CD4-positive, alpha-beta memory T cell (primary cell): ENCODE measurements at regions not wholly inside any gene's neighbourhood (a gene's known extent, or its start where the extent isn't known, plus 50 kb on each side); places are given as distances from the start of the nearest gene placed in this dataset.

Experiments used
- CTCF ChIA-PET: fragments of 350-600 bp; sonication (Branson Sonifier 250); formaldehyde crosslinking; loops from one replicate; lab custom pipeline; 2021; ENCODE audit warnings: inconsistent platforms; ENCODE audit not compliant: partially characterized antibody; lab: Charles Lee
- POLR2A ChIA-PET: fragments of 350-600 bp; sonication (Branson Sonifier 250); formaldehyde crosslinking; loops from one replicate; lab custom pipeline; 2021; ENCODE audit not compliant: partially characterized antibody; lab: Charles Lee
- DNase-seq, 5 donors: peaks; one replicate each; pipeline versions ENCODE4 v3.0.0 to v3.0.0-alpha.2; 2020 to 2022; ENCODE audit warnings: mixed read lengths in 1 of 5
- H3K27ac ChIP-seq: one replicate; pipeline ENCODE4 v1.7.0; 2013; ENCODE audit warnings: low read depth, low read length
- H3K27me3 ChIP-seq: 2 replicates; pipeline ENCODE4 v1.7.0; 2013; ENCODE audit warnings: mild to moderate bottlenecking, low read length, moderate library complexity; ENCODE audit not compliant: insufficient read depth
- H3K36me3 ChIP-seq: 2 replicates; pipeline ENCODE4 v1.7.0; 2013; ENCODE audit warnings: mild to moderate bottlenecking, low read length, moderate library complexity; ENCODE audit not compliant: insufficient read depth
- H3K4me1 ChIP-seq: 2 replicates; pipeline ENCODE4 v1.7.0; 2013; ENCODE audit warnings: mild to moderate bottlenecking, low read length, moderate library complexity; ENCODE audit not compliant: insufficient read depth
- H3K4me3 ChIP-seq, 2 donors: one replicate each; pipeline ENCODE4 v1.7.0; 2013; ENCODE audit warnings: low read length in 2 of 2, mild to moderate bottlenecking in 1 of 2
- H3K9me3 ChIP-seq, 2 donors: one replicate each; pipeline ENCODE4 v1.7.0; 2013; ENCODE audit warnings: low read length in 2 of 2, control low read depth in 1 of 2; ENCODE audit not compliant: control insufficient read depth in 1 of 2
- H3K27ac Mint-ChIP-seq, 7 donors: one replicate each; pipeline ENCODE4 v1.8.0; 2020 to 2021; ENCODE audit warnings: mixed read lengths in 7 of 7, mild to moderate bottlenecking in 6 of 7, inconsistent platforms in 3 of 7, moderate library complexity in 3 of 7
- H3K27me3 Mint-ChIP-seq, 2 donors: one replicate each; pipeline ENCODE4 v1.8.0; 2020 to 2021; ENCODE audit warnings: mixed read lengths in 2 of 2
- H3K36me3 Mint-ChIP-seq, 2 donors: one replicate each; pipeline ENCODE4 v1.8.0; 2020 to 2021; ENCODE audit warnings: mixed read lengths in 2 of 2, inconsistent platforms in 1 of 2, mild to moderate bottlenecking in 1 of 2
- H3K4me1 Mint-ChIP-seq, 4 donors: one replicate each; pipeline ENCODE4 v1.8.0; 2020 to 2021; ENCODE audit warnings: mixed read lengths in 4 of 4, mild to moderate bottlenecking in 1 of 4
- H3K4me3 Mint-ChIP-seq, 8 donors: one replicate each; pipeline ENCODE4 v1.8.0; 2020 to 2021; ENCODE audit warnings: mixed read lengths in 8 of 8, mild to moderate bottlenecking in 7 of 8, moderate library complexity in 6 of 8, inconsistent platforms in 3 of 8
- H3K9me3 Mint-ChIP-seq, 8 donors: one replicate each; pipeline ENCODE4 v1.8.0; 2020 to 2021; ENCODE audit warnings: mixed read lengths in 8 of 8, mild to moderate bottlenecking in 5 of 8, inconsistent platforms in 3 of 8, moderate library complexity in 1 of 8
- intact Hi-C: fragments of 100-400 bp; cut with micrococcal nuclease; formaldehyde crosslinking; loops from one replicate; pipeline ENCODE4 v1.15.1; 2023

- intact Hi-C loops = no loop called here
- CTCF ChIA-PET = no interaction called here
- Histone ChIP-seq H3K27ac (no peak overlapping the region), H3K4me3 (no peak overlapping the region), H3K4me1 (no peaks in the 10 kb centered on the region), H3K36me3 (no peaks in the 10 kb centered on the region), H3K27me3 (no peaks in the 10 kb centered on the region), H3K9me3 (no peaks in the 10 kb centered on the region)
- no peak for DNase-seq
- H3K4me3 Mint-ChIP-seq = no peak overlapping the region
- no peaks in the 10 kb centered on the region for H3K36me3 Mint-ChIP-seq
- POLR2A ChIA-PET = no interaction called here
- H3K4me1 Mint-ChIP-seq = no peaks in the 10 kb centered on the region
- no peaks in the 10 kb centered on the region for H3K27me3 Mint-ChIP-seq
- no peak overlapping the region for H3K27ac Mint-ChIP-seq
- peaks cover 0 to 17% (median 4%) of the 10 kb centered on the region in 8 donors for H3K9me3 Mint-ChIP-seq
Measured at GRCh38 chr4:14659286-14659685, 343.0 kb upstream of the CPEB2 start.

GRCh38 chr4:14667624-14668151, 334.6 kb upstream of the CPEB2 start:
- Mint-ChIP-seq H3K27me3 (peaks cover 0 to 4% of the 10 kb centered on the region in 2 donors), H3K4me1 (no peaks in the 10 kb centered on the region), H3K27ac (no peak overlapping the region), H3K4me3 (peak overlapping the region in 1 of 8 donors; percentile 13), H3K36me3 (no peaks in the 10 kb centered on the region), H3K9me3 (peaks cover 0 to 11% (median 6%) of the 10 kb centered on the region in 8 donors)
- CTCF ChIA-PET = no interaction called here
- H3K27ac ChIP-seq = no peak overlapping the region
- no peak overlapping the region for H3K4me3 ChIP-seq
- POLR2A ChIA-PET = no interaction called here
- intact Hi-C loops = no loop called here
- no peak for DNase-seq
- H3K36me3 ChIP-seq = no peaks in the 10 kb centered on the region
- no peaks in the 10 kb centered on the region for H3K4me1 ChIP-seq
- no peaks in the 10 kb centered on the region for H3K9me3 ChIP-seq
- H3K27me3 ChIP-seq = no peaks in the 10 kb centered on the region

GRCh38 chr4:14668296-14668695, 334.0 kb upstream of the CPEB2 start:
- Mint-ChIP-seq H3K4me3 (no peak overlapping the region), H3K9me3 (peaks cover 0 to 11% (median 6%) of the 10 kb centered on the region in 8 donors), H3K27ac (no peak overlapping the region), H3K27me3 (peaks cover 0 to 4% of the 10 kb centered on the region in 2 donors), H3K4me1 (no peaks in the 10 kb centered on the region), H3K36me3 (no peaks in the 10 kb centered on the region)
- Histone ChIP-seq H3K4me1 (no peaks in the 10 kb centered on the region), H3K27ac (no peak overlapping the region), H3K9me3 (no peaks in the 10 kb centered on the region), H3K27me3 (no peaks in the 10 kb centered on the region), H3K4me3 (no peak overlapping the region), H3K36me3 (no peaks in the 10 kb centered on the region)
- ChIA-PET CTCF (no interaction called here), POLR2A (no interaction called here)
- no peak for DNase-seq
- intact Hi-C loops = no loop called here

GRCh38 chr4:14669371-14669770, 332.9 kb upstream of the CPEB2 start:
- Histone ChIP-seq H3K4me3 (no peak overlapping the region), H3K36me3 (no peaks in the 10 kb centered on the region), H3K9me3 (no peaks in the 10 kb centered on the region), H3K27me3 (no peaks in the 10 kb centered on the region), H3K4me1 (no peaks in the 10 kb centered on the region), H3K27ac (no peak overlapping the region)
- Mint-ChIP-seq H3K27ac (no peak overlapping the region), H3K36me3 (no peaks in the 10 kb centered on the region), H3K4me1 (no peaks in the 10 kb centered on the region), H3K27me3 (peaks cover 0 to 4% of the 10 kb centered on the region in 2 donors), H3K9me3 (peaks cover 0 to 11% (median 6%) of the 10 kb centered on the region in 8 donors), H3K4me3 (no peak overlapping the region)
- CTCF ChIA-PET = no interaction called here
- POLR2A ChIA-PET = no interaction called here
- DNase-seq = no peak
- intact Hi-C loops = no loop called here

GRCh38 chr4:14671146-14671545, 331.1 kb upstream of the CPEB2 start:
- no peak overlapping the region for H3K27ac ChIP-seq
- ChIA-PET CTCF (interaction anchor here (1.4 kb wide), 1 partner anchor 32 kb away, joined by 3 read pairs; no protein-coding TSS in a partner anchor), POLR2A (no interaction called here)
- no peaks in the 10 kb centered on the region for H3K9me3 ChIP-seq
- H3K27me3 Mint-ChIP-seq = peaks cover 1 to 4% of the 10 kb centered on the region in 2 donors
- H3K36me3 Mint-ChIP-seq = no peaks in the 10 kb centered on the region
- H3K27me3 ChIP-seq = no peaks in the 10 kb centered on the region
- H3K36me3 ChIP-seq = no peaks in the 10 kb centered on the region
- no peaks in the 10 kb centered on the region for H3K4me1 Mint-ChIP-seq
- no peak overlapping the region for H3K27ac Mint-ChIP-seq
- no peak overlapping the region for H3K4me3 Mint-ChIP-seq
- H3K4me1 ChIP-seq = no peaks in the 10 kb centered on the region
- H3K4me3 ChIP-seq = no peak overlapping the region
- intact Hi-C loops = no loop called here
- H3K9me3 Mint-ChIP-seq = peaks cover 0 to 9% (median 5%) of the 10 kb centered on the region in 8 donors
- DNase-seq = no peak

GRCh38 chr4:14675279-14675985, 326.8 kb upstream of the CPEB2 start:
- no peak for DNase-seq
- Histone ChIP-seq H3K27ac (no peak overlapping the region), H3K4me3 (no peak overlapping the region), H3K4me1 (no peaks in the 10 kb centered on the region), H3K27me3 (no peaks in the 10 kb centered on the region), H3K36me3 (no peaks in the 10 kb centered on the region), H3K9me3 (no peaks in the 10 kb centered on the region)
- H3K36me3 Mint-ChIP-seq = no peaks in the 10 kb centered on the region
- ChIA-PET CTCF (interaction anchor here (0.9 kb wide), 1 partner anchor 14 kb away, joined by 3 read pairs; no protein-coding TSS in a partner anchor), POLR2A (no interaction called here)
- H3K9me3 Mint-ChIP-seq = no peaks in the 10 kb centered on the region
- H3K4me1 Mint-ChIP-seq = no peaks in the 10 kb centered on the region
- intact Hi-C loops = no loop called here
- H3K4me3 Mint-ChIP-seq = no peak overlapping the region
- no peak overlapping the region for H3K27ac Mint-ChIP-seq
- H3K27me3 Mint-ChIP-seq = peaks cover 1 to 2% of the 10 kb centered on the region in 2 donors

- Mint-ChIP-seq H3K9me3 (peaks cover 0 to 3% (median 0%) of the 10 kb centered on the region in 8 donors), H3K36me3 (no peaks in the 10 kb centered on the region), H3K27me3 (peaks cover 1 to 2% of the 10 kb centered on the region in 2 donors), H3K27ac (no peak overlapping the region), H3K4me1 (no peaks in the 10 kb centered on the region), H3K4me3 (no peak overlapping the region)
- DNase-seq = no peak
- no peak overlapping the region for H3K27ac ChIP-seq
- no peaks in the 10 kb centered on the region for H3K9me3 ChIP-seq
- no peak overlapping the region for H3K4me3 ChIP-seq
- no peaks in the 10 kb centered on the region for H3K36me3 ChIP-seq
- POLR2A ChIA-PET = no interaction called here
- H3K27me3 ChIP-seq = no peaks in the 10 kb centered on the region
- no peaks in the 10 kb centered on the region for H3K4me1 ChIP-seq
- CTCF ChIA-PET = no interaction called here
- intact Hi-C loops = no loop called here
Measured at GRCh38 chr4:14679906-14680305, 322.4 kb upstream of the CPEB2 start.
